Prostate gland (tissue), 2 donors: ENCODE measurements at regions not wholly inside any gene's neighbourhood (a gene's known extent, or its start where the extent isn't known, plus 50 kb on each side); places are given as distances from the start of the nearest gene placed in this dataset.

ENCODE experiments used
- CTCF ChIP-seq, 4 experiments: fragments of 200-600 bp in 2 of 4; fragments of 450-650 bp in 2 of 4; sonication (generic) in 2 of 4; IDR thresholded peaks; 1 replicate in 3 of 4; 2 replicates in 1 of 4; pipeline ENCODE4 v1.5.1; 2016 to 2019; ENCODE audit warnings: antibody characterized with exemption in 4 of 4, mild to moderate bottlenecking in 2 of 4, moderate library complexity in 2 of 4
- POLR2A ChIP-seq: fragments of 450-650 bp; IDR thresholded peaks from one replicate; pipeline ENCODE4 v1.6.1; 2016; ENCODE audit warnings: antibody characterized with exemption, mild to moderate bottlenecking
- POLR2AphosphoS5 ChIP-seq: sonication (generic); formaldehyde crosslinking; IDR thresholded peaks from one replicate; pipeline ENCODE4 v1.6.1; 2017; ENCODE audit warnings: antibody characterized with exemption

DNA sequence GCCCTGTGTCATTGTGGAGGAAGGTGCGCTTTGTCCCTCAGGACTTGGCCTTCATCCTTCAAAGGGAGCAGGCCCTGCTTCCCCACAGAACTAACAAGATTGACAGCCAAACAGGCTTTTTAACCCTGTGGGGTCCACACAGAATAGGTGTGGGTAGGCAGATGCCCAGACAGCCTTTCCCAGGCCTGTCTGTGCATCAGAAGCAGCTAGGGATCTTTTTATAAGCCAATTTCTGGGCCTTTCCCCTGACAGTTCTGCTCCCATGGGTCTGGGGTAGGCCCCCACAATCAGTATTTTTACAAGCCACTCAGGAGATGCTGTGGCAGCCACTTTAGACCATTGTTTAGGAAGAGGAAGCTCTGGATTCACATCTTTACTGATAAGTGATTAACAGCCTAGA is 69.2 kb downstream of the MRPL46 start:
- TF ChIP-seq CTCF (IDR thresholded peaks at IDR 0.05) (no peak), POLR2A (no peak), POLR2AphosphoS5 (no peak)
